Vagina (tissue), 2 donors: ENCODE measurements at regions not wholly inside any gene's neighbourhood (a gene's known extent, or its start where the extent isn't known, plus 50 kb on each side); places are given as distances from the start of the nearest gene placed in this dataset.

Experiments used
- DNase-seq, 2 donors: peaks; one replicate each; pipeline ENCODE4 v3.0.0-alpha.2; 2017; ENCODE audit errors: extremely low spot score in 2 of 2
- H3K27ac ChIP-seq: fragments of 200-600 bp; sonication (generic); one replicate; pipeline ENCODE4 v1.5.1; 2019
- H3K27me3 ChIP-seq: fragments of 200-600 bp; sonication (generic); one replicate; pipeline ENCODE4 v1.5.1; 2019
- H3K36me3 ChIP-seq, 2 donors: fragments of 200-600 bp; sonication (generic); one replicate each; pipeline ENCODE4 v1.5.1; 2017 to 2019
- H3K4me1 ChIP-seq: fragments of 200-600 bp; sonication (generic); one replicate; pipeline ENCODE4 v1.5.1; 2019
- H3K4me3 ChIP-seq, 2 donors: fragments of 200-600 bp; sonication (generic); 1 replicate in 1 of 2; 2 replicates in 1 of 2; pipeline ENCODE4 v1.5.1; 2016 to 2019
- H3K9me3 ChIP-seq: fragments of 200-600 bp; sonication (generic); one replicate; pipeline ENCODE4 v1.5.1; 2019
- POLR2A ChIP-seq, 2 donors: fragments of 450-650 bp; IDR thresholded peaks; one replicate each; pipeline ENCODE4 v1.6.1; 2017; ENCODE audit warnings: antibody characterized with exemption in 2 of 2, mild to moderate bottlenecking in 2 of 2, moderate library complexity in 2 of 2
- POLR2AphosphoS5 ChIP-seq, 2 donors: sonication (generic); formaldehyde crosslinking; IDR thresholded peaks; one replicate each; pipeline ENCODE4 v1.9.0; 2017; ENCODE audit warnings: antibody characterized with exemption in 2 of 2, mild to moderate bottlenecking in 2 of 2, low read depth in 1 of 2; ENCODE audit not compliant: insufficient read depth in 1 of 2
- intact Hi-C: fragments of 100-400 bp; cut with DNase I; formaldehyde crosslinking; loops from one replicate; pipeline ENCODE4 v1.15.1; 2023
- TF ChIP-seq, protein P1 (sequence below), 3 experiments: fragments of 450-650 bp in 2 of 3; fragments of 200-600 bp in 1 of 3; sonication (generic) in 1 of 3; IDR thresholded peaks; one replicate each; pipeline ENCODE4 v1.5.1; 2017 to 2019; ENCODE audit warnings: antibody characterized with exemption in 3 of 3, mild to moderate bottlenecking in 2 of 3, moderate library complexity in 2 of 3

DNA sequence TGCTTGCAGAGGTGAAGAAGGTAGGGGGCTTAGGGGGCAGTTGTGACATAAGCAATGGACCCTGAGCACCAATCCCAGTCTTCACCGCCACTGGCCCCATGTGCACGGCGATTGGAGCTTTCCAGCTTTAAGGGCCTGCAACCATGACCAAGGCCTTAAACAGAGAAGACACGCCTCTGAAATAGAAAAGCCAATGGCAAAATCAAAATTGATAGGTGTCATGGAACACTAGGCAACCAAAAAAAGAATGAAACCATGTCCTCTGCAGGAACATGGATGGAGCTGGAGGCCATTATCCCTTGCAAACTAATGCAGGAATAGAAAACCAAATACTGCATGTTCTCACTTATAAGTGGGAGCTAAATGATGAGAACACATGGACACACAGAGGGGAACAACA is 146.3 kb downstream of the SCARB1 start:
- DNase-seq = no peak
- no peaks in the 10 kb centered on the region for H3K27me3 ChIP-seq
- H3K27ac ChIP-seq = no peak overlapping the region
- H3K36me3 ChIP-seq = no peaks in the 10 kb centered on the region
- intact Hi-C loops = loop anchor here (10.0 kb wide), 1 partner anchor 47 kb away; no protein-coding TSS in a partner anchor
- no peaks in the 10 kb centered on the region for H3K9me3 ChIP-seq
- TF ChIP-seq POLR2AphosphoS5 (IDR thresholded peaks at IDR 0.05; ENCODE audit: insufficient read depth in 1 of 2, low read depth in 1 of 2) (no peak), POLR2A (IDR thresholded peaks at IDR 0.05) (no peak)
- TF ChIP-seq, protein P1, sequence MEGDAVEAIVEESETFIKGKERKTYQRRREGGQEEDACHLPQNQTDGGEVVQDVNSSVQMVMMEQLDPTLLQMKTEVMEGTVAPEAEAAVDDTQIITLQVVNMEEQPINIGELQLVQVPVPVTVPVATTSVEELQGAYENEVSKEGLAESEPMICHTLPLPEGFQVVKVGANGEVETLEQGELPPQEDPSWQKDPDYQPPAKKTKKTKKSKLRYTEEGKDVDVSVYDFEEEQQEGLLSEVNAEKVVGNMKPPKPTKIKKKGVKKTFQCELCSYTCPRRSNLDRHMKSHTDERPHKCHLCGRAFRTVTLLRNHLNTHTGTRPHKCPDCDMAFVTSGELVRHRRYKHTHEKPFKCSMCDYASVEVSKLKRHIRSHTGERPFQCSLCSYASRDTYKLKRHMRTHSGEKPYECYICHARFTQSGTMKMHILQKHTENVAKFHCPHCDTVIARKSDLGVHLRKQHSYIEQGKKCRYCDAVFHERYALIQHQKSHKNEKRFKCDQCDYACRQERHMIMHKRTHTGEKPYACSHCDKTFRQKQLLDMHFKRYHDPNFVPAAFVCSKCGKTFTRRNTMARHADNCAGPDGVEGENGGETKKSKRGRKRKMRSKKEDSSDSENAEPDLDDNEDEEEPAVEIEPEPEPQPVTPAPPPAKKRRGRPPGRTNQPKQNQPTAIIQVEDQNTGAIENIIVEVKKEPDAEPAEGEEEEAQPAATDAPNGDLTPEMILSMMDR (IDR thresholded peaks at IDR 0.05) = no peak
- H3K4me1 ChIP-seq = peaks cover 47% of the 10 kb centered on the region
- no peak overlapping the region for H3K4me3 ChIP-seq

DNA sequence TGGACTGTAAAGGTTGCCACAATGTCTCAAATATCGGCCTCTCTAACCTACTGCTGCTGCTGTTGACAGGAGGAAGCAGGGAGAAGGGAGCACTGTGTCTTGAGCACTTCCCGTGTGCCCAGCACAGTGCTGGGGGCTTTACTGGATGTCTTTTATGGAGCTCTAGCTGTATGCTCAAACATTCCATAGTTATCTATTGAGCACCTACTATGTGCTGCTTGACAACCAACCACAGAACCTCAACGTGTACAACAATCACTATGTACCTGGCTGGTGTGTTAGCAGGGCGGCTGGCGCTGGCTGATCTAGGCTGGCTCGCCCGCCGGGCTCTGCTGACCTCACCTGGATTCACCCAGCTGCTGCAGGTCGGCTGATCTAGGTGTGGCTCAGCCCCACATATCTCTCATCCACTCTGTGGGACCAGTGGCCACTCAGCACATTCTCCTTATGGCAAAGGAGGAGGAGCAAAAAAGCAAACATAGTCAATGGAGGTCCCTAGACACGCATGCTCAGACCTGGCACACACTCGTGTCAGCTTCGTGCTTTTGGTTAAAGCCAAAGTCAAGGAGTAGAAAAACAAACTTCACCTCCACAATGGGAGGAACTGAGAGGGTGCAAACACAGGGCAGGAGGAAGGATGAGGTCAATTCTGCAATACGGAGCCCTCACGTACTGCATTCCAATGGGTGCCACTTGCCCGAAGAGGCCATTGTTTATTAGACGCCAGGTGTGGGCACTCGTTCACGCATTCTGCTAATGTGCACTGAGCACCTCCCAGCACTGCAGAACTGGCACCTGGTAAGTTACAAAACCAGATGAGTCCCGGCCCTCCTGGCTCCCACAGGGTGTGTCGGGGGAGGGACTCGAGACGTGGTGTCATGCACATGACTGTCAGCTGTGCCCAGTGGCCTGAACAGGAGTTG is 147.2 kb downstream of the SCARB1 start:
- Histone ChIP-seq H3K27ac (no peak overlapping the region), H3K4me3 (no peak overlapping the region), H3K4me1 (peaks cover 41% of the 10 kb centered on the region), H3K36me3 (no peaks in the 10 kb centered on the region), H3K27me3 (no peaks in the 10 kb centered on the region), H3K9me3 (no peaks in the 10 kb centered on the region)
- TF ChIP-seq POLR2AphosphoS5 (IDR thresholded peaks at IDR 0.05; ENCODE audit: insufficient read depth in 1 of 2, low read depth in 1 of 2) (no peak), POLR2A (IDR thresholded peaks at IDR 0.05) (no peak)
- TF ChIP-seq, protein P1 (IDR thresholded peaks at IDR 0.05) = no peak
- intact Hi-C loops = loop anchor here (10.0 kb wide), 1 partner anchor 48 kb away; no protein-coding TSS in a partner anchor
- DNase-seq = no peak

DNA sequence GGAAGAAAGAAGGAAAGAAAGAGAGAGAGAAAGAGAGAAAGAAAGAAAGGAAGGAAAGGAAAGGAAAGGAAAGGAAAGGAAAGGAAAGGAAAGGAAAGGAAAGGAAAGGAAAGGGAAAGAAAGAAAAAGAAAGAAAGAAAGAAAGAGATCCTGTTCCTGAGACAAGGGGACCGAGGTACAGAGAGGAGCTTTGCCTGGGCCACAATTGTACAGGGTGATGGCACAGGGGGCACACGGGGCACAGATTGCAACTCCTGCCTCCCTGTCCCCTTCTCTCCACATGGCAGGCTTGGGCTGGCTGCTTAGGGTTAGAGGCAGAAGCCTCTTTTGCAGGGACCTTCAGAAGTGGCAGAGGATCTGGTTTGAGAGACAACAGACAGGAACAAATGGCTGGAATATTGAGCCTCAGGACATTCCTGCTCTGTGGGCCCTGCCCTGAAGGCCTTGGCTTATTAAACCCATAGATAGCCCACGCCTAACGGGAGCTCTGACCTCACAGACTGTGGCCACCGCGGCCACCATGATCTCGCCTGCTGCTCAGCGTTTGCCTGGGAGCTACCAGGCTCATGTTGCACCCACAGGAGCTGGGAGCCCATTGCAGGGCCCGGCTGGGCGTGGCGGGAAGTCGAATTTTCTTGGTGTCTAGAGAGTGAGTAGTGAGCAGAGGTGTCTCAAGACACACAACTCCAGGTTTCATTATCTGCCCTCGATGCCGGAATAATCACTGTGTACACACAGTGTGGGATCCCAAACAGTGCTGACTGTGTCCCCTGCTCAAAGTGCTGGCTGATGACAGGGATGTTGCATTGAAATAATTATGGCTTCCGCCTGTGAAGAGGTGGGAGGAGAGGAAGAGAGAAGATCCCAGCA is 147.9 kb upstream of the NCOR2 start:
- peaks cover 30% of the 10 kb centered on the region for H3K4me1 ChIP-seq
- no peak for TF ChIP-seq POLR2AphosphoS5 (IDR thresholded peaks at IDR 0.05; ENCODE audit: insufficient read depth in 1 of 2, low read depth in 1 of 2)
- TF ChIP-seq, protein P1 (IDR thresholded peaks at IDR 0.05) = no peak
- no peak for TF ChIP-seq POLR2A (IDR thresholded peaks at IDR 0.05)

DNA sequence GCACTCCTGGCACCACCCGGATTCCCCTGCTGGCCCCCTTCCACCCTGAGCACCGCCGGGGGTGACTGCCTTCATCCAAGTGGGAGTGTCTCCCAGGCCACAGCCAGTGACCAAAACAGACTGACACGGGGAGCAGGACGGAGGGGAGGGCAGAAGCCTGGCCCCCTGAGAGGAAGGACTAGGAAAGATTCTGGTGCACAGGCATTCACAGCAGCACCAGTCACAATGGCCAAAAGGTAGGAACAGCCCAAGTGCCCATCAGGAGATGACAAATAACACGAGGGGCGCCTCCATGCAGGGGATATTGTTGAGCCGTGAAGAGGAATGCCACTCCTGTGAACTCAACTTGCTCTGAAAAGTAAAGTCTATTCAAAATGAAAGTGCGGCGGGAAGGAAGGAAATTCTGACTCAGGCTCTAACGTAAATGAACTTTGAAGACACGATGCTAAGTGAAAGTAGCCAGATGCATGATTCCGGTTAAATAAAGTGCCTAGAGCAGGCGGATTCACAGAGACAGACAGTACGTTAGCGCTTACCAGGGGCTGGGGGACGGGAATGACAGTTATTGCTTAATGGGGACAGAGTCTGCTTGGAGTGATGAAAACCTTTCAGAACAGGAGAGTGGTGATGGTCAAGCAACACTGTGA is 146.1 kb upstream of the NCOR2 start:
- intact Hi-C loops = loop anchor here (10.0 kb wide), 1 partner anchor 51 kb away; no protein-coding TSS in a partner anchor
- H3K36me3 ChIP-seq = no peaks in the 10 kb centered on the region
- H3K27ac ChIP-seq = peak overlapping the region; percentile 81
- TF ChIP-seq POLR2AphosphoS5 (IDR thresholded peaks at IDR 0.05; ENCODE audit: insufficient read depth in 1 of 2, low read depth in 1 of 2) = peak; percentile 52 to 73
- TF ChIP-seq, protein P1 (IDR thresholded peaks at IDR 0.05) = no peak
- no peak for TF ChIP-seq POLR2A (IDR thresholded peaks at IDR 0.05)
- peak overlapping the region; percentile 14 to 19 for H3K4me3 ChIP-seq
- no peaks in the 10 kb centered on the region for H3K9me3 ChIP-seq
- DNase-seq = no peak
- H3K27me3 ChIP-seq = no peaks in the 10 kb centered on the region
- peaks cover 21% of the 10 kb centered on the region for H3K4me1 ChIP-seq

More for the DNA sequence above, 147.9 kb upstream of the NCOR2 start:
- H3K27me3 ChIP-seq = no peaks in the 10 kb centered on the region
- no peak overlapping the region for H3K4me3 ChIP-seq
- H3K27ac ChIP-seq = no peak overlapping the region
- H3K9me3 ChIP-seq = no peaks in the 10 kb centered on the region
- no peak for DNase-seq
- H3K36me3 ChIP-seq = no peaks in the 10 kb centered on the region
- intact Hi-C loops = loop anchor here (10.0 kb wide), 1 partner anchor 49 kb away; no protein-coding TSS in a partner anchor
